BLaER1 treated with 17β-estradiol and CSF1 and Interleukin-3, amounts not matched to agents 10 nM and 100 nM (cell line): ENCODE measurements at regions not wholly inside any gene's neighbourhood (a gene's known extent, or its start where the extent isn't known, plus 50 kb on each side); places are given as distances from the start of the nearest gene placed in this dataset.

Source experiments
- H3K27ac ChIP-seq, 11 experiments: shearing (Covaris generic); formaldehyde crosslinking; 2 replicates each; pipeline ENCODE4 v1.8.1; 2022
- H3K27me3 ChIP-seq, 11 experiments: shearing (Covaris generic); formaldehyde crosslinking; 2 replicates each; pipeline ENCODE4 v1.8.1; 2022
- H3K36me3 ChIP-seq, 11 experiments: shearing (Covaris generic); formaldehyde crosslinking; 2 replicates each; pipeline ENCODE4 v1.8.1; 2022
- H3K4me1 ChIP-seq, 10 experiments: shearing (Covaris generic); formaldehyde crosslinking; 2 replicates each; pipeline ENCODE4 v1.8.1; 2022
- H3K4me2 ChIP-seq, 11 experiments: shearing (Covaris generic); formaldehyde crosslinking; 2 replicates each; pipeline ENCODE4 v1.8.1; 2022
- H3K4me3 ChIP-seq, 10 experiments: shearing (Covaris generic); formaldehyde crosslinking; 2 replicates each; pipeline ENCODE4 v1.8.1; 2022
- H3K9ac ChIP-seq, 11 experiments: shearing (Covaris generic); formaldehyde crosslinking; 2 replicates each; pipeline ENCODE4 v1.8.1; 2022
- H3K9me3 ChIP-seq, 11 experiments: shearing (Covaris generic); formaldehyde crosslinking; replicated peaks in 1 of 11; 2 replicates each; pipeline ENCODE4 v1.8.1; 2022
- H4K20me1 ChIP-seq, 11 experiments: shearing (Covaris generic); formaldehyde crosslinking; 2 replicates each; pipeline ENCODE4 v1.8.1; 2022
- Cebpa-rat ChIP-seq, 11 experiments: shearing (Covaris generic); IDR thresholded peaks; 2 replicates each; pipeline ENCODE4 v1.8.1; 2022

GRCh38 chr9:26530841-26531240, 361.8 kb downstream of the CAAP1 start:
- peaks cover 0 to 34% (median 18%) of the 10 kb centered on the region in 10 experiments; a peak in 17 of 20 replicates for H3K4me1 ChIP-seq
- peak in 3 of 11 experiments; percentile 27 to 40 (median 36); a peak in 3 of 22 replicates for TF ChIP-seq Cebpa-rat (IDR thresholded peaks at IDR 0.05)
- peak overlapping the region in 4 of 11 experiments; percentile 9 to 46 (median 36); a peak in 5 of 22 replicates for H3K27ac ChIP-seq
- H4K20me1 ChIP-seq = no peaks in the 10 kb centered on the region
- H3K9me3 ChIP-seq = peaks cover 0 to 7% (median 0%) of the 10 kb centered on the region in 11 experiments; a peak in 4 of 22 replicates
- peak overlapping the region in 10 of 11 experiments; percentile 0 to 67 (median 27); a peak in 13 of 22 replicates for H3K4me2 ChIP-seq
- no peaks in the 10 kb centered on the region for H3K27me3 ChIP-seq
- no peak overlapping the region for H3K4me3 ChIP-seq
- H3K36me3 ChIP-seq = no peaks in the 10 kb centered on the region
- H3K9ac ChIP-seq = no peak overlapping the region

- no peaks in the 10 kb centered on the region for H3K27me3 ChIP-seq
- peaks cover 0 to 41% (median 18%) of the 10 kb centered on the region in 10 experiments; a peak in 16 of 20 replicates for H3K4me1 ChIP-seq
- TF ChIP-seq Cebpa-rat (IDR thresholded peaks at IDR 0.05) = peak in 5 of 11 experiments; percentile 19 to 94 (median 36); a peak in 7 of 22 replicates
- peak overlapping the region in 6 of 11 experiments; percentile 10 to 63 (median 36); a peak in 12 of 22 replicates for H3K4me2 ChIP-seq
- no peaks in the 10 kb centered on the region for H4K20me1 ChIP-seq
- no peaks in the 10 kb centered on the region for H3K36me3 ChIP-seq
- H3K27ac ChIP-seq = peak overlapping the region in 1 of 11 experiments; percentile 14; a peak in 2 of 22 replicates
- no peak overlapping the region for H3K4me3 ChIP-seq
- no peak overlapping the region for H3K9ac ChIP-seq
- peaks cover 0 to 7% (median 0%) of the 10 kb centered on the region in 11 experiments; a peak in 4 of 22 replicates for H3K9me3 ChIP-seq
Measured at GRCh38 chr9:26527931-26528330, 364.7 kb downstream of the CAAP1 start.

GRCh38 chr9:26524267-26524666, 368.3 kb downstream of the CAAP1 start:
- Histone ChIP-seq H3K9ac (no peak overlapping the region), H3K4me1 (peaks cover 0 to 25% (median 12%) of the 10 kb centered on the region in 10 experiments; a peak in 11 of 20 replicates), H4K20me1 (no peaks in the 10 kb centered on the region), H3K27ac (no peak overlapping the region), H3K9me3 (no peaks in the 10 kb centered on the region), H3K4me3 (no peak overlapping the region), H3K36me3 (no peaks in the 10 kb centered on the region), H3K4me2 (no peak overlapping the region), H3K27me3 (no peaks in the 10 kb centered on the region)
- TF ChIP-seq Cebpa-rat (IDR thresholded peaks at IDR 0.05) = no peak

- Histone ChIP-seq H3K4me2 (no peak overlapping the region), H3K36me3 (no peaks in the 10 kb centered on the region), H3K4me1 (peaks cover 0 to 23% (median 12%) of the 10 kb centered on the region in 10 experiments; a peak in 11 of 20 replicates), H3K9ac (no peak overlapping the region), H3K9me3 (no peaks in the 10 kb centered on the region), H4K20me1 (no peaks in the 10 kb centered on the region), H3K4me3 (no peak overlapping the region), H3K27ac (no peak overlapping the region), H3K27me3 (no peaks in the 10 kb centered on the region)
- no peak for TF ChIP-seq Cebpa-rat (IDR thresholded peaks at IDR 0.05)
Measured at GRCh38 chr9:26523577-26523976, 369.0 kb downstream of the CAAP1 start.

DNA sequence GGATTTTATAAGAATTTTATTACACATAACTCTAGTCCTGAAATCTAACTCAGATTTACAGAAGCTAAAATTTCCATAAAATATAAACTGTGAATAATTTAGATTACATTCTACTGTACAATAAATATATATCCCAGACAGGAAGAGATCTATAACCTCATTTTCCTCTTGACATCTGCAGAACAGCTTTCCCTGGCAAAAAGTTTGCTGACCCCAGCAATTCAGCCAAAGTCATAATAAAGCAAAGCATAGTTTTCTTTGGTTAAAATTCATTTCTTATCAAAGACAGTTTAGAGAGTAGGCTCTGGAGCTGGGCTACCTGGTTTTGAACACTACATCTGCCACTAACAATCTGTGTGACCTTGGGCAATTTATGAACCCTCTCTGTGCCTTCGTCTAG, 372.5 kb downstream of the CAAP1 start:
- TF ChIP-seq Cebpa-rat (IDR thresholded peaks at IDR 0.05) = no peak
- Histone ChIP-seq H3K27me3 (no peaks in the 10 kb centered on the region), H3K36me3 (no peaks in the 10 kb centered on the region), H3K4me1 (peaks cover 0 to 3% (median 0%) of the 10 kb centered on the region in 10 experiments; a peak in 1 of 20 replicates), H3K4me2 (no peak overlapping the region), H3K9ac (no peak overlapping the region), H4K20me1 (no peaks in the 10 kb centered on the region), H3K27ac (no peak overlapping the region), H3K9me3 (no peaks in the 10 kb centered on the region), H3K4me3 (no peak overlapping the region)

GRCh38 chr9:26516773-26517343, 375.7 kb downstream of the CAAP1 start:
- Histone ChIP-seq H3K9ac (no peak overlapping the region), H3K4me1 (0 out of 20 replicates have a peak, but pooled peaks cover 0 to 3% (median 0%) of the 10 kb centered on the region in 10 experiments), H3K27me3 (no peaks in the 10 kb centered on the region), H3K36me3 (no peaks in the 10 kb centered on the region), H3K27ac (no peak overlapping the region), H3K4me2 (no peak overlapping the region), H3K4me3 (no peak overlapping the region), H4K20me1 (no peaks in the 10 kb centered on the region), H3K9me3 (no peaks in the 10 kb centered on the region)
- no peak for TF ChIP-seq Cebpa-rat (IDR thresholded peaks at IDR 0.05)

DNA sequence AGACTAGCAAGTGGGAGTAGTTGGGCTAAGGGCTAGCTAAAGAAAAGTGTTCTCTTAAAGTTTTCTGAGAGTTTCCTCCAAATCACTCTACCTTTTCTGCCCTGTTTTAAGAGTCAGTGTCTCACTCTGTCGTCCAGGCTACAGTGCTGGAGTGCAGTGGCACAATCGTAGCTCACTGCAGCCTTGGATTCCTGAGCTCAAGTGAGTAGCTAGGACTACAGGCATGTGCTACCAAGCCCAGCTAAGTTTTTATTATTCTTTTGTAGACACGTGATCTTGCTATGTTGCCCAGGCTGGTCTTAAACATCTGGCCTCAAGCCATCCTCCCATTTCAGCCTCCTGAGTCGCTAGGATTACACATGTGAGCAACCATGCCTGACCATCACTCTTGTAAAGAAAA, 378.9 kb downstream of the CAAP1 start:
- H3K9ac ChIP-seq = no peak overlapping the region

GRCh38 chr9:26510137-26510536, 382.5 kb downstream of the CAAP1 start:
- H3K9ac ChIP-seq = no peak overlapping the region
- no peaks in the 10 kb centered on the region for H4K20me1 ChIP-seq
- H3K27ac ChIP-seq = no peak overlapping the region
- H3K36me3 ChIP-seq = no peaks in the 10 kb centered on the region
- no peaks in the 10 kb centered on the region for H3K4me1 ChIP-seq
- peak in 2 of 11 experiments; percentile 49 to 57; a peak in 2 of 22 replicates for TF ChIP-seq Cebpa-rat (IDR thresholded peaks at IDR 0.05)
- no peak overlapping the region for H3K4me3 ChIP-seq
- H3K9me3 ChIP-seq = no peaks in the 10 kb centered on the region
- H3K4me2 ChIP-seq = no peak overlapping the region
- no peaks in the 10 kb centered on the region for H3K27me3 ChIP-seq

More for the DNA sequence above, 378.9 kb downstream of the CAAP1 start:
- no peaks in the 10 kb centered on the region for H4K20me1 ChIP-seq
- H3K36me3 ChIP-seq = no peaks in the 10 kb centered on the region
- H3K9me3 ChIP-seq = no peaks in the 10 kb centered on the region
- H3K27ac ChIP-seq = no peak overlapping the region
- H3K4me2 ChIP-seq = no peak overlapping the region
- no peaks in the 10 kb centered on the region for H3K4me1 ChIP-seq
- H3K4me3 ChIP-seq = no peak overlapping the region
- no peaks in the 10 kb centered on the region for H3K27me3 ChIP-seq
- no peak for TF ChIP-seq Cebpa-rat (IDR thresholded peaks at IDR 0.05)

DNA sequence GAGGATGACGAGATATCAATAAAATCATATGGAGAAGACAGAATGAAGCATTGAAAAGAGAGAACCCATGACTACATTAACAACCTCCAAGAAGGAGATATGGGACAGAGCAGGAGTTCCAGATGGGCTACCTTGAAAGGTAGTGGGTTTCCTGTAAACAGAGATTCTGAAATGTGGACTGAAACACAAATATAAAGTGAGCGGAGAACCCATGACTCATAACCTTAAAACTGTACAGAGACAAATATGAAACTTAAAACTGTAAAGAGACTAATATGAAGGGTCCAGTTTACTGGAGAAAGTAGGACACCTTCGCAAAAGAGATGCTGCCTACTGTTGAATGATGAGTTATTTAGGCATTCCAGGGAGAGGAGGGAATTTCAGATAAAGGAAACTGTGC, 383.7 kb downstream of the CAAP1 start:
- no peak overlapping the region for H3K9ac ChIP-seq
- no peak overlapping the region for H3K4me2 ChIP-seq
- H3K4me3 ChIP-seq = no peak overlapping the region
- no peaks in the 10 kb centered on the region for H3K4me1 ChIP-seq
- no peaks in the 10 kb centered on the region for H3K9me3 ChIP-seq
- no peak overlapping the region for H3K27ac ChIP-seq
- no peak for TF ChIP-seq Cebpa-rat (IDR thresholded peaks at IDR 0.05)
- no peaks in the 10 kb centered on the region for H3K27me3 ChIP-seq
- H4K20me1 ChIP-seq = no peaks in the 10 kb centered on the region
- H3K36me3 ChIP-seq = no peaks in the 10 kb centered on the region

GRCh38 chr9:26504057-26504456, 388.5 kb downstream of the CAAP1 start:
- H3K36me3 ChIP-seq = no peaks in the 10 kb centered on the region
- no peaks in the 10 kb centered on the region for H4K20me1 ChIP-seq
- H3K4me2 ChIP-seq = no peak overlapping the region

More at GRCh38 chr9:26504057-26504456, 388.5 kb downstream of the CAAP1 start:
- no peaks in the 10 kb centered on the region for H3K9me3 ChIP-seq
- no peak overlapping the region for H3K27ac ChIP-seq
- H3K4me1 ChIP-seq = no peaks in the 10 kb centered on the region
- no peaks in the 10 kb centered on the region for H3K27me3 ChIP-seq
- no peak overlapping the region for H3K9ac ChIP-seq
- no peak overlapping the region for H3K4me3 ChIP-seq
- no peak for TF ChIP-seq Cebpa-rat (IDR thresholded peaks at IDR 0.05)
